H9 (cell line): ENCODE measurements at regions not wholly inside any gene's neighbourhood (a gene's known extent, or its start where the extent isn't known, plus 50 kb on each side); places are given as distances from the start of the nearest gene placed in this dataset.

Source experiments
- DNase-seq: peaks from one replicate; pipeline ENCODE4 v3.0.0-alpha.2; 2017
- H2AFZ ChIP-seq: one replicate; pipeline ENCODE4 v1.6.1; 2013; ENCODE audit warnings: mild to moderate bottlenecking, low read length, control low read depth, moderate library complexity
- H2AK5ac ChIP-seq: 2 replicates; pipeline ENCODE4 v1.6.1; 2013; ENCODE audit warnings: low read length, control low read depth, mixed read lengths; ENCODE audit not compliant: insufficient read length
- H2BK120ac ChIP-seq: one replicate; pipeline ENCODE4 v1.6.1; 2013; ENCODE audit warnings: low read depth, mild to moderate bottlenecking, low read length, control low read depth, inconsistent platforms; ENCODE audit not compliant: poor library complexity, severe bottlenecking
- H2BK12ac ChIP-seq: 2 replicates; pipeline ENCODE4 v1.6.1; 2013; ENCODE audit warnings: low read length, control low read depth, mixed read lengths, low read depth; ENCODE audit not compliant: insufficient read length
- H2BK15ac ChIP-seq: 2 replicates; pipeline ENCODE4 v1.6.1; 2013; ENCODE audit warnings: low read depth, low read length, control low read depth
- H2BK20ac ChIP-seq: one replicate; pipeline ENCODE4 v1.6.1; 2013; ENCODE audit warnings: low read depth, mild to moderate bottlenecking, low read length, control low read depth, inconsistent platforms; ENCODE audit not compliant: poor library complexity, severe bottlenecking
- H2BK5ac ChIP-seq: 2 replicates; pipeline ENCODE4 v1.6.1; 2013; ENCODE audit warnings: low read length, control low read depth, mixed read lengths; ENCODE audit not compliant: insufficient read length
- H3K14ac ChIP-seq: 2 replicates; pipeline ENCODE4 v1.6.1; 2013; ENCODE audit warnings: low read length, control low read depth; ENCODE audit not compliant: insufficient read depth
- H3K18ac ChIP-seq: 2 replicates; pipeline ENCODE4 v1.6.1; 2013; ENCODE audit warnings: low read depth, mild to moderate bottlenecking, mixed read lengths, low read length, control low read depth; ENCODE audit not compliant: insufficient read length
- H3K23ac ChIP-seq: 2 replicates; pipeline ENCODE4 v1.6.1; 2013; ENCODE audit warnings: low read length, control low read depth, mixed read lengths, low read depth; ENCODE audit not compliant: insufficient read length
- H3K23me2 ChIP-seq: 2 replicates; pipeline ENCODE4 v1.6.1; 2013; ENCODE audit warnings: low read depth, mild to moderate bottlenecking, mixed read lengths, low read length, control low read depth; ENCODE audit not compliant: insufficient read length, poor library complexity, severe bottlenecking
- H3K27ac ChIP-seq: 2 replicates; pipeline ENCODE4 v1.5.1; 2013; ENCODE audit warnings: low read length, control low read depth, mixed read lengths, low read depth; ENCODE audit not compliant: insufficient read length
- H3K27me3 ChIP-seq: 2 replicates; pipeline ENCODE4 v1.6.1; 2013; ENCODE audit warnings: low read length, control low read depth, inconsistent platforms; ENCODE audit not compliant: insufficient read depth
- H3K4ac ChIP-seq: 2 replicates; pipeline ENCODE4 v1.6.1; 2013; ENCODE audit warnings: low read depth, mild to moderate bottlenecking, control low read depth, inconsistent platforms, low read length, moderate library complexity
- H3K4me1 ChIP-seq: 2 replicates; pipeline ENCODE4 v1.6.1; 2013; ENCODE audit warnings: low read length, control low read depth, inconsistent platforms; ENCODE audit not compliant: insufficient read depth
- H3K4me2 ChIP-seq: 2 replicates; pipeline ENCODE4 v1.6.1; 2013; ENCODE audit warnings: low read length, control low read depth, mixed read lengths; ENCODE audit not compliant: insufficient read length, insufficient read depth
- H3K56ac ChIP-seq: 2 replicates; pipeline ENCODE4 v1.6.1; 2013; ENCODE audit warnings: low read depth, mild to moderate bottlenecking, mixed read lengths, low read length, control low read depth; ENCODE audit not compliant: insufficient read length
- H3K79me1 ChIP-seq: 2 replicates; pipeline ENCODE4 v1.6.1; 2013; ENCODE audit warnings: low read depth, mild to moderate bottlenecking, moderate library complexity, low read length, control low read depth, inconsistent platforms; ENCODE audit not compliant: insufficient read depth, poor library complexity, severe bottlenecking
- H3K79me2 ChIP-seq: 2 replicates; pipeline ENCODE4 v1.6.1; 2013; ENCODE audit warnings: low read length, control low read depth, inconsistent platforms; ENCODE audit not compliant: insufficient read depth
- H3K9ac ChIP-seq: 2 replicates; pipeline ENCODE4 v1.6.1; 2013; ENCODE audit warnings: low read length, control low read depth, mixed read lengths; ENCODE audit not compliant: insufficient read length; ENCODE audit errors: extremely low read depth
- H3K9me3 ChIP-seq: one replicate; pipeline ENCODE4 v1.6.1; 2013; ENCODE audit warnings: low read depth, low read length, inconsistent platforms; ENCODE audit not compliant: control insufficient read depth
- H3T11ph ChIP-seq: one replicate; pipeline ENCODE4 v1.6.1; 2013; ENCODE audit warnings: mild to moderate bottlenecking, low read length, control low read depth, inconsistent platforms
- H4K20me1 ChIP-seq: one replicate; pipeline ENCODE4 v1.6.1; 2013; ENCODE audit not compliant: control insufficient read depth, insufficient read length, insufficient read depth
- H4K5ac ChIP-seq: 2 replicates; pipeline ENCODE4 v1.6.1; 2013; ENCODE audit warnings: low read depth, mild to moderate bottlenecking, mixed read lengths, low read length, control low read depth; ENCODE audit not compliant: insufficient read length
- H4K8ac ChIP-seq: replicated peaks from 2 replicates; pipeline ENCODE4 v1.6.1; 2013; ENCODE audit warnings: low read length, control low read depth, mixed read lengths, low read depth; ENCODE audit not compliant: insufficient read length
- H4K91ac ChIP-seq: 2 replicates; pipeline ENCODE4 v1.6.1; 2013; ENCODE audit warnings: low read depth, mild to moderate bottlenecking, moderate library complexity, mixed read lengths, low read length, control low read depth; ENCODE audit not compliant: insufficient read length
- H3K27ac Mint-ChIP-seq, 3 experiments: 2 replicates in 2 of 3; 3 replicates in 1 of 3; pipeline ENCODE4 v1.8.0; 2020 to 2021; ENCODE audit warnings: mixed read lengths in 3 of 3, mild to moderate bottlenecking in 1 of 3, moderate library complexity in 1 of 3
- H3K27me3 Mint-ChIP-seq: 2 replicates; pipeline ENCODE4 v1.8.0; 2021; ENCODE audit warnings: low read depth, mild to moderate bottlenecking, moderate library complexity, mixed read lengths
- H3K36me3 Mint-ChIP-seq, 3 experiments: 2 replicates in 2 of 3; 3 replicates in 1 of 3; pipeline ENCODE4 v1.8.0; 2020 to 2021; ENCODE audit warnings: low read depth in 3 of 3, mixed read lengths in 3 of 3; ENCODE audit not compliant: insufficient read depth in 1 of 3
- H3K4me1 Mint-ChIP-seq, 2 experiments: 2 replicates each; pipeline ENCODE4 v1.8.0; 2020; ENCODE audit warnings: mixed read lengths in 2 of 2
- H3K4me3 Mint-ChIP-seq, 2 experiments: 2 replicates in 1 of 2; 3 replicates in 1 of 2; pipeline ENCODE4 v1.8.0; 2020 to 2021; ENCODE audit warnings: mild to moderate bottlenecking in 2 of 2, mixed read lengths in 2 of 2, moderate library complexity in 1 of 2
- H3K9me3 Mint-ChIP-seq, 2 experiments: 2 replicates in 1 of 2; 3 replicates in 1 of 2; pipeline ENCODE4 v1.8.0; 2020; ENCODE audit warnings: mild to moderate bottlenecking in 2 of 2, mixed read lengths in 2 of 2, moderate library complexity in 1 of 2
- CTCF ChIP-seq: fragments of 200-600 bp; sonication (generic); conservative IDR thresholded peaks from 3 replicates; pipeline ENCODE4 v1.8.0; 2021; ENCODE audit warnings: antibody characterized with exemption, mild to moderate bottlenecking
- WGBS: extraction: QIAGEN DNeasy Blood & Tissue Kit; methylation state at CpG from one replicate; pipeline ENCODE4 v1.1.7; 2013; ENCODE audit warnings: missing lambda C conversion rate, low lambda C conversion rate, mixed read lengths; ENCODE audit not compliant: insufficient read length; ENCODE audit errors: extremely low coverage; 5-methylcytosine and 5-hydroxymethylcytosine counted together

- Histone ChIP-seq H3K9ac (no peak overlapping the region), H3K4me1 (peaks cover 2% of the 10 kb centered on the region; the same call in 1 of the 2 replicates), H2AK5ac (no peak overlapping the region), H3K4ac (no peak overlapping the region), H2BK12ac (no peak overlapping the region), H3K4me2 (no peak overlapping the region), H3K27ac (no peak overlapping the region), H3K56ac (no peak overlapping the region), H4K91ac (no peak overlapping the region), H3T11ph (no peak overlapping the region), H2BK15ac (no peak overlapping the region), H2BK20ac (no peak overlapping the region), H4K20me1 (no peaks in the 10 kb centered on the region), H3K23me2 (no peaks in the 10 kb centered on the region), H3K27me3 (no peaks in the 10 kb centered on the region), H3K79me1 (no peaks in the 10 kb centered on the region), H4K8ac (no peak overlapping the region), H3K9me3 (no peaks in the 10 kb centered on the region), H3K14ac (no peak overlapping the region), H2BK5ac (no peak overlapping the region), H4K5ac (no peak overlapping the region), H3K79me2 (no peaks in the 10 kb centered on the region), H2AFZ (peak overlapping the region; percentile 45), H2BK120ac (no peak overlapping the region), H3K23ac (no peak overlapping the region), H3K18ac (no peak overlapping the region)
- no peaks in the 10 kb centered on the region for H3K27me3 Mint-ChIP-seq
- TF ChIP-seq CTCF: peak; percentile 87
- DNase-seq: peak; percentile 76
- no peaks in the 10 kb centered on the region for H3K36me3 Mint-ChIP-seq
- no peak overlapping the region for H3K27ac Mint-ChIP-seq
- WGBS: no CpG with 5 or more reads among the region's 5 CpGs
- H3K9me3 Mint-ChIP-seq: no peaks in the 10 kb centered on the region
- H3K4me3 Mint-ChIP-seq: no peak overlapping the region
- H3K4me1 Mint-ChIP-seq: peaks cover 12 to 13% of the 10 kb centered on the region in 2 experiments
Measured at GRCh38 chr3:38960953-38961622, 90.7 kb downstream of the SCN11A start.
